Coronary artery (tissue), 2 donors: ENCODE measurements at regions not wholly inside any gene's neighbourhood (a gene's known extent, or its start where the extent isn't known, plus 50 kb on each side); places are given as distances from the start of the nearest gene placed in this dataset.

Experiments used
- DNase-seq: peaks from one replicate; pipeline ENCODE4 v3.0.0-alpha.2; 2017; ENCODE audit warnings: low spot score
- H3K27ac ChIP-seq, 2 donors: fragments of 200-600 bp; sonication (generic); one replicate each; pipeline ENCODE4 v1.5.1; 2016 to 2019
- H3K4me3 ChIP-seq: fragments of 200-600 bp; sonication (generic); 2 replicates; pipeline ENCODE4 v1.5.1; 2016; ENCODE audit warnings: mild to moderate bottlenecking, moderate library complexity
- TF ChIP-seq, protein P1 (sequence below): fragments of 200-600 bp; sonication (generic); IDR thresholded peaks from one replicate; pipeline ENCODE4 v1.5.1; 2019; ENCODE audit warnings: antibody characterized with exemption

DNA sequence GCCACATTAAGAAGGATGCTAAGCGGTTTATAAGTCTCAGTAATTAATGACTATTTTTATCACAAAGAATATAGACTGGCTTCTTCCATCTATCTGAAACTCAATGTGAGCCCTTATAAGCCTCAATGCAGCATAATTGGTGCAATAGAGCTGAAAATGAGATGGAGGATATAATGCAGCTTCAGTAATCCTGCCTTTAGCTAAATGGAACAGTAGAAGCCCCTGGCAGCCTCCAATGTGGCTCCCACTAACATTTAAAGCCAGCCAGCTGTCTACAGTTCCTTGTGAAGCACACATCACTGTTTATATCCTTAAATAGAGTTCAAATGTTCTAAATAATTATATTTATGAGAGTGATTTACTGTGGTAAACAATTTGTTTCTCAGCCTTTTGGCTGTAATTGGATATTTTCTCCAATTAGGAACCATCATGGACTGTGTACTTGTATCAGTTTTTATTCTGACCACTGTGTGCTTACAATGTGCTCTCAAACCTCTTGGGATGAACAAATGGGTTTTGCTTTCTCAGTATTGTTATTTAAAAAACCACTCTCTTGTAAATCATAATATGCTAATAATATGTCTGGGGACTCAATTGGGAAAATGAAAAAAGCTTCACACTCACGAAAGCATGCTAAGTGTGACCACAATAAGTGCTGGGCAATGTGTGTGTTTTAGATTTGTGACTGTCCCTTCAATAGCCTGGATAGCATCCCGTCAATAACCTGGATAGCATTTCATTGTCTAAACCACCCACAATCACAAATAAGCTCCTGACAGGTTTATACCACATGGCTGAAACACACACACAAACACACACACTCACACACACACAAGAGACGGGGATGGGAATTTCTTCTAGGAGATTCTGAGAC lies 366.6 kb downstream of the GBE1 start:
- TF ChIP-seq, protein P1, sequence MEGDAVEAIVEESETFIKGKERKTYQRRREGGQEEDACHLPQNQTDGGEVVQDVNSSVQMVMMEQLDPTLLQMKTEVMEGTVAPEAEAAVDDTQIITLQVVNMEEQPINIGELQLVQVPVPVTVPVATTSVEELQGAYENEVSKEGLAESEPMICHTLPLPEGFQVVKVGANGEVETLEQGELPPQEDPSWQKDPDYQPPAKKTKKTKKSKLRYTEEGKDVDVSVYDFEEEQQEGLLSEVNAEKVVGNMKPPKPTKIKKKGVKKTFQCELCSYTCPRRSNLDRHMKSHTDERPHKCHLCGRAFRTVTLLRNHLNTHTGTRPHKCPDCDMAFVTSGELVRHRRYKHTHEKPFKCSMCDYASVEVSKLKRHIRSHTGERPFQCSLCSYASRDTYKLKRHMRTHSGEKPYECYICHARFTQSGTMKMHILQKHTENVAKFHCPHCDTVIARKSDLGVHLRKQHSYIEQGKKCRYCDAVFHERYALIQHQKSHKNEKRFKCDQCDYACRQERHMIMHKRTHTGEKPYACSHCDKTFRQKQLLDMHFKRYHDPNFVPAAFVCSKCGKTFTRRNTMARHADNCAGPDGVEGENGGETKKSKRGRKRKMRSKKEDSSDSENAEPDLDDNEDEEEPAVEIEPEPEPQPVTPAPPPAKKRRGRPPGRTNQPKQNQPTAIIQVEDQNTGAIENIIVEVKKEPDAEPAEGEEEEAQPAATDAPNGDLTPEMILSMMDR = no peak
- DNase-seq = no peak

DNA sequence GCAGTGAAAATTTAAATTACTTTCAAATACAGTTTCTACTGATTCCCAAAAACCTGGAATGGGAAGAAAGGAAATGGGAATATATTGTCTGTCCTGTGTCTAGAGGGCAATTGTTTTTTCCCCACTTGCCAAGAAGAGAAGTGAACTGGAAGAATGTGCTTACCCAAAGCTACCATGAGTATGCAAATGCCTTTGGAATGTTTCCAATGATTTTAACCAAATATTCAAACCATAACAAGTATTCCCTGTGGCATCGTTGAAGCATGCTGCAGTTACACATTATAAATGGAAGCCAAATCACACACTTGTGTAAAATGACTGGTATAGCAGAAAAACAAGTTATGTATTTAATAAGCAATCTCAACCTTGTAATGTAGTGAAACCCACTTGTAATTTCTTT lies 368.2 kb downstream of the GBE1 start:
- Histone ChIP-seq H3K4me3 (no peak overlapping the region), H3K27ac (no peak overlapping the region)
- no peak for DNase-seq
- TF ChIP-seq, protein P1 = no peak

More for the DNA sequence above, 366.6 kb downstream of the GBE1 start:
- Histone ChIP-seq H3K4me3 (no peak overlapping the region), H3K27ac (no peak overlapping the region)

DNA sequence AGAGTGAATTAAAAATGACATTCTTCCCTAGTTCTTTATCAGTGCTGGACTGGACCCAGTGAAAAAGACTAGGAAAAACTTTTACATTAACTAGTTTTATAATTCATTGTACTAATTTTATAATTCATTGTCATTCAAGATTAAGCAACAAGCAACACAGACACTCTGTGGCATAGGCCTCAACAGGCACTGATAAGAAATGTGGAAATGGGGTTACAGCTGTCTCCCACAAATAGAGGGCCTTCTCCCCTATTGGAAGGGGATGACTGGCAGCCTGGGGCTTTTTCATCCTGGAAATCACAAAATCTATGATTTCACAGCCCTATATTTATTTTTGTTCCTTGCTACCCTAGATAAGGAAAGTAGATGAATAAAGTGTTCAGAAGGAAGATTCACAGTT lies 370.6 kb downstream of the GBE1 start:
- TF ChIP-seq, protein P1 = no peak
- H3K27ac ChIP-seq = no peak overlapping the region
- no peak for DNase-seq
- no peak overlapping the region for H3K4me3 ChIP-seq

DNA sequence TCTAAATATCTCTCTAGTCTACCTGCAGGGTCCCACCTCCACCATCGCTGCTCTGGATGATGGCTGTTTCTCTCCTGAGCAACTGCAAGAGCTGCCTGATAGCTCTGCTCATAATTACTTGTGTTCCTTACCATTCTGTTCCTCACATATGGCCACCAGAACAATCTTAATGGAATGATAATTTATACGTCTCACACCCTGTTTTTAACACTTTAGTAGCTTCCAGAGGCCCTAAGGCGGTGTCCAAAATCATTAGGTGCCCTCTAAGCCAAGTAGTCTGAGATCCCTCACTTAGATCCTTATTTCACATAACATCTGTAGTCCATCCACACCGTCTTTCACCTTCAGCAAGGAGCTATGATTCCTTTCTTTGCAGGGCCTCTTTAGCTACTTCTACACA lies 373.3 kb downstream of the GBE1 start:
- no peak overlapping the region for H3K27ac ChIP-seq
- no peak overlapping the region for H3K4me3 ChIP-seq
- TF ChIP-seq, protein P1 = no peak
- no peak for DNase-seq

DNA sequence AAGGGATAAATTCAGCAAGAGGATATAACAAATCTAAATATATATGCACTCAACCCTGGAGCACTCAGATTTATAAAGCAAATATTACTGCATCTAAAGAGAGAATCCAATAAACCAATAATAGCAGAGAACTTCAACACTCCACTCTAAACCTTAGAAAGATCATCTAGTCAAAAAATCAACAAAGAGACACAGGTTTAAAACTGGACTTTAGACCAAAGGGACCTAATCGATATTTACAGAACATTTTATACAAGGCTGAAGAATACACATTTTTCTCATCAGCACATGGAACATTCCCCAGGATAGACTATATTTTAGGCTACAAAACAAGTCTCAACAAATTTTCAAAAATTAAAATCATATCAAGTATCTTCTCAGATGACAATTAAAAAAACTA lies 379.0 kb downstream of the GBE1 start:
- no peak overlapping the region for H3K4me3 ChIP-seq
- TF ChIP-seq, protein P1 = no peak
- no peak for DNase-seq
- H3K27ac ChIP-seq = no peak overlapping the region

DNA sequence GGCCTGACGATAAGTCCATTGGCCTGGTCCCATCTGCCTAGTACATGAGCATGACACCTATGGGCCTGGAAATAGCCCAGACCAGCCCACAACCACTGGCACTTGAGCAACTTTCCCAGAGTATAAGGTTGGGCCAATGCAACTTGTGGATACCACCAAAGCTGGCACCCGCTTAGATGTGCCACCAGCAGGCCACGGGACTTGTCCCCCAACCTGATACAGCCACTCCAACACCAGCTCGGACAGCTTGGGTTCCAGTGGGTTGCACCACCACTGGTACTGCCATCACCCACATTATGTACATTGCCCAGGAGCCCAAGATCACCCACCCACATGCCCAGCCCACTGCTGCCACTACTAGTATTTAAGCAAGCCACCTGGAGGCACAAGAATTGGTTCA lies 381.2 kb downstream of the GBE1 start:
- H3K27ac ChIP-seq = no peak overlapping the region
- no peak overlapping the region for H3K4me3 ChIP-seq
- TF ChIP-seq, protein P1 = no peak
- DNase-seq = no peak
